ENCODE measurements at regions not wholly inside any gene's neighbourhood (a gene's known extent, or its start where the extent isn't known, plus 50 kb on each side); places are given as distances from the start of the nearest gene placed in this dataset.

DNA sequence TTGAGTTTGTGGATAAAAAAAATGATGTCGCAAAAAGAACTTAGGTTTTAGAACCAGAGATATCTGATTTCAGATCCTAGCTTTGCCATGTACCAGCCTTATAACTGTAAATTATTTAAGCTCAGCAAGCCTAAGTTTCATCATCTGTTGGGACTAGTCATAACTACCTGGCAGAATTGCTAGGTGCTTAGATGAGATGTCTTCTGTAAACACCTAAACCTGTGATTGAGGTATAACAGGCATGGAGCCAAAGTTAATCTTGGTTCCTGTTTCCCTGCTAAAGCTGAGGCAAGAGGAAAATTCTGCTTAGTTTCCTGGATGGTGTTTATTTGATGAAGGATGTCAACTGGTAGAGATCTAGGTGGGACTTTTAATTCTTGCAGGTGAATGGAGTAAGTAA, 331.3 kb upstream of the RBMS3 start:
- H3K27me3 ChIP-seq (replicated peaks in 1 of 2; ENCODE audit: control insufficient read depth in 2 of 2, insufficient read depth in 2 of 2, low read length in 1 of 2) = no peaks in the 10 kb centered on the region
- BruUV-seq (replicated peaks) = no TSS peak
- no peak for FAIRE-seq
- RAD21 ChIA-PET (ENCODE audit: unreplicated experiment) = no interaction called here
- no peak overlapping the region for H3K27ac ChIP-seq (ENCODE audit: control insufficient read depth, insufficient read depth)
- DNase-seq (ENCODE audit: low read depth, low spot score) = no peak
- H4K20me1 ChIP-seq (ENCODE audit: control insufficient read depth, insufficient read depth) = no peaks in the 10 kb centered on the region
- intact Hi-C loops (cut with micrococcal nuclease; ENCODE audit: unreplicated experiment) = no loop called here
- POLR2A ChIA-PET = no interaction called here
- H2AFZ ChIP-seq (ENCODE audit: control insufficient read depth, low read depth, low read length) = no peak overlapping the region
- SMC1A ChIA-PET (ENCODE audit: uncharacterized antibody, unreplicated experiment) = interaction anchor here (1.0 kb wide), 1 partner anchor 14 kb away, joined by 3 read pairs; no protein-coding TSS in a partner anchor
- 55% methylated on average over 1 of the region's 1 CpG for WGBS (ENCODE audit: insufficient coverage, insufficient replicate concordance, low lambda C conversion rate, missing lambda C conversion rate)
- no peaks in the 10 kb centered on the region for H3K36me3 ChIP-seq (ENCODE audit: control insufficient read depth in 2 of 2, insufficient read depth in 2 of 2, low read length in 1 of 2)
- H3K4me1 ChIP-seq (ENCODE audit: control insufficient read depth, insufficient read depth, low read length) = no peaks in the 10 kb centered on the region
- in situ Hi-C loops (cut with MboI) = no loop called here
- CTCF ChIA-PET = no interaction called here
- H3K9ac ChIP-seq (ENCODE audit: control insufficient read depth, insufficient read depth, low read length) = no peak overlapping the region
- no peaks in the 10 kb centered on the region for H3K79me2 ChIP-seq (ENCODE audit: control insufficient read depth, insufficient read depth, low read length)
- no peak for ATAC-seq
- no peak overlapping the region for H3K4me2 ChIP-seq (ENCODE audit: control insufficient read depth, insufficient read depth)
- H3K4me3 ChIP-seq = no peak overlapping the region
- H3K9me3 ChIP-seq (replicated peaks; ENCODE audit: control insufficient read depth, insufficient read depth, low read length) = no peaks in the 10 kb centered on the region
- TF ChIP-seq, protein P1, sequence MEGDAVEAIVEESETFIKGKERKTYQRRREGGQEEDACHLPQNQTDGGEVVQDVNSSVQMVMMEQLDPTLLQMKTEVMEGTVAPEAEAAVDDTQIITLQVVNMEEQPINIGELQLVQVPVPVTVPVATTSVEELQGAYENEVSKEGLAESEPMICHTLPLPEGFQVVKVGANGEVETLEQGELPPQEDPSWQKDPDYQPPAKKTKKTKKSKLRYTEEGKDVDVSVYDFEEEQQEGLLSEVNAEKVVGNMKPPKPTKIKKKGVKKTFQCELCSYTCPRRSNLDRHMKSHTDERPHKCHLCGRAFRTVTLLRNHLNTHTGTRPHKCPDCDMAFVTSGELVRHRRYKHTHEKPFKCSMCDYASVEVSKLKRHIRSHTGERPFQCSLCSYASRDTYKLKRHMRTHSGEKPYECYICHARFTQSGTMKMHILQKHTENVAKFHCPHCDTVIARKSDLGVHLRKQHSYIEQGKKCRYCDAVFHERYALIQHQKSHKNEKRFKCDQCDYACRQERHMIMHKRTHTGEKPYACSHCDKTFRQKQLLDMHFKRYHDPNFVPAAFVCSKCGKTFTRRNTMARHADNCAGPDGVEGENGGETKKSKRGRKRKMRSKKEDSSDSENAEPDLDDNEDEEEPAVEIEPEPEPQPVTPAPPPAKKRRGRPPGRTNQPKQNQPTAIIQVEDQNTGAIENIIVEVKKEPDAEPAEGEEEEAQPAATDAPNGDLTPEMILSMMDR (IDR thresholded peaks at IDR 0.05 in 2 of 3, conservative IDR thresholded peaks at IDR 0.05 in 1 of 3; ENCODE audit: control insufficient read depth in 2 of 3, extremely low read depth in 1 of 3, insufficient read depth in 1 of 3, low read depth in 3 of 3, low read length in 3 of 3) = no peak
- TF ChIP-seq JUNB (IDR thresholded peaks at IDR 0.05) = no peak
- TF ChIP-seq NFYA (IDR thresholded peaks at IDR 0.05; ENCODE audit: borderline replicate concordance, low read depth, low read length) = no peak
- no peak for TF ChIP-seq KDM1A (IDR thresholded peaks at IDR 0.05; ENCODE audit: borderline replicate concordance)
- TF ChIP-seq MXI1 (IDR thresholded peaks at IDR 0.05; ENCODE audit: low read depth, low read length) = no peak
- TF ChIP-seq MYC (IDR thresholded peaks at IDR 0.05; ENCODE audit: insufficient read depth, insufficient read length, insufficient replicate concordance, low read length, severe bottlenecking) = no peak
- no peak for TF ChIP-seq YBX1 (IDR thresholded peaks at IDR 0.05)
- TF ChIP-seq, protein P2, sequence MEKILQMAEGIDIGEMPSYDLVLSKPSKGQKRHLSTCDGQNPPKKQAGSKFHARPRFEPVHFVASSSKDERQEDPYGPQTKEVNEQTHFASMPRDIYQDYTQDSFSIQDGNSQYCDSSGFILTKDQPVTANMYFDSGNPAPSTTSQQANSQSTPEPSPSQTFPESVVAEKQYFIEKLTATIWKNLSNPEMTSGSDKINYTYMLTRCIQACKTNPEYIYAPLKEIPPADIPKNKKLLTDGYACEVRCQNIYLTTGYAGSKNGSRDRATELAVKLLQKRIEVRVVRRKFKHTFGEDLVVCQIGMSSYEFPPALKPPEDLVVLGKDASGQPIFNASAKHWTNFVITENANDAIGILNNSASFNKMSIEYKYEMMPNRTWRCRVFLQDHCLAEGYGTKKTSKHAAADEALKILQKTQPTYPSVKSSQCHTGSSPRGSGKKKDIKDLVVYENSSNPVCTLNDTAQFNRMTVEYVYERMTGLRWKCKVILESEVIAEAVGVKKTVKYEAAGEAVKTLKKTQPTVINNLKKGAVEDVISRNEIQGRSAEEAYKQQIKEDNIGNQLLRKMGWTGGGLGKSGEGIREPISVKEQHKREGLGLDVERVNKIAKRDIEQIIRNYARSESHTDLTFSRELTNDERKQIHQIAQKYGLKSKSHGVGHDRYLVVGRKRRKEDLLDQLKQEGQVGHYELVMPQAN (conservative IDR thresholded peaks at IDR 0.05) = no peak
- no peak for TF ChIP-seq CBX3 (IDR thresholded peaks at IDR 0.05; ENCODE audit: borderline replicate concordance, low read depth)
- no peak for TF ChIP-seq PAX5 (IDR thresholded peaks at IDR 0.05; ENCODE audit: borderline replicate concordance, low read depth, low read length)
- TF ChIP-seq ZNF207 (IDR thresholded peaks at IDR 0.05; ENCODE audit: borderline replicate concordance) = no peak
- TF ChIP-seq E2F4 (IDR thresholded peaks at IDR 0.05; ENCODE audit: low read depth, low read length) = no peak
- TF ChIP-seq DPF2 (IDR thresholded peaks at IDR 0.05) = no peak
- TF ChIP-seq BCLAF1 (IDR thresholded peaks at IDR 0.05) = no peak

Data from GM12878 (cell line).